Esophagus squamous epithelium (tissue), 5 donors: ENCODE measurements at regions not wholly inside any gene's neighbourhood (a gene's known extent, or its start where the extent isn't known, plus 50 kb on each side); places are given as distances from the start of the nearest gene placed in this dataset.

Experiments
- DNase-seq: peaks from one replicate; lab custom pipeline; 2025; lab: John Stamatoyannopoulos, UW
- H3K27ac ChIP-seq, 4 donors: fragments of 200-600 bp; sonication (generic); one replicate each; pipeline ENCODE4 v1.5.1; 2016 to 2019; ENCODE audit warnings: mild to moderate bottlenecking in 1 of 4
- H3K27me3 ChIP-seq, 4 donors: fragments of 200-600 bp; sonication (generic); 1 replicate in 3 of 4; 2 replicates in 1 of 4; pipeline versions ENCODE4 v1.5.1 to v1.6.0; 2017 to 2021; ENCODE audit warnings: antibody characterized with exemption in 1 of 4
- H3K36me3 ChIP-seq, 3 donors: fragments of 200-600 bp; sonication (generic); one replicate each; pipeline ENCODE4 v1.5.1; 2016 to 2019
- H3K4me1 ChIP-seq, 3 donors: fragments of 200-600 bp; sonication (generic); one replicate each; pipeline ENCODE4 v1.5.1; 2017 to 2019
- H3K4me3 ChIP-seq, 4 donors: fragments of 200-600 bp; sonication (generic); 1 replicate in 3 of 4; 2 replicates in 1 of 4; pipeline ENCODE4 v1.5.1; 2016 to 2019; ENCODE audit warnings: mild to moderate bottlenecking in 2 of 4, moderate library complexity in 1 of 4
- H3K9me3 ChIP-seq, 3 donors: fragments of 200-600 bp; sonication (generic); one replicate each; pipeline ENCODE4 v1.5.1; 2016 to 2019
- POLR2A ChIP-seq, 4 donors: fragments of 450-650 bp; IDR thresholded peaks; one replicate each; pipeline ENCODE4 v1.6.1; 2017; ENCODE audit warnings: antibody characterized with exemption in 4 of 4, mild to moderate bottlenecking in 4 of 4, moderate library complexity in 3 of 4
- WGBS, 2 donors: methylation state at CpG; one replicate each; pipeline ENCODE4 v1.1.5; 2018; 5-methylcytosine and 5-hydroxymethylcytosine counted together
- intact Hi-C: fragments of 100-400 bp; cut with DNase I; formaldehyde crosslinking; loops from one replicate; pipeline ENCODE4 v1.15.0; 2022
- TF ChIP-seq, protein P1 (sequence below), 6 experiments: fragments of 450-650 bp in 4 of 6; fragments of 200-600 bp in 2 of 6; sonication (generic) in 2 of 6; IDR thresholded peaks; one replicate each; pipeline ENCODE4 v1.5.1; 2016 to 2019; ENCODE audit warnings: antibody characterized with exemption in 6 of 6, mild to moderate bottlenecking in 4 of 6, moderate library complexity in 4 of 6
- donor health status: DM: yes; HTN: yes; CAD: no.

- intact Hi-C loops: no loop called here
- Histone ChIP-seq H3K36me3 (peaks cover 0 to 21% (median 0%) of the 10 kb centered on the region in 3 donors), H3K27me3 (no peaks in the 10 kb centered on the region), H3K4me3 (no peak overlapping the region), H3K9me3 (no peaks in the 10 kb centered on the region), H3K27ac (no peak overlapping the region), H3K4me1 (peaks cover 0 to 6% (median 0%) of the 10 kb centered on the region in 3 donors)
- DNase-seq: no peak
- WGBS, 2 donors: 69 to 70% methylated on average over 8 to 9 of the region's 9 CpGs
- TF ChIP-seq POLR2A (IDR thresholded peaks at IDR 0.05): no peak
- TF ChIP-seq, protein P1, sequence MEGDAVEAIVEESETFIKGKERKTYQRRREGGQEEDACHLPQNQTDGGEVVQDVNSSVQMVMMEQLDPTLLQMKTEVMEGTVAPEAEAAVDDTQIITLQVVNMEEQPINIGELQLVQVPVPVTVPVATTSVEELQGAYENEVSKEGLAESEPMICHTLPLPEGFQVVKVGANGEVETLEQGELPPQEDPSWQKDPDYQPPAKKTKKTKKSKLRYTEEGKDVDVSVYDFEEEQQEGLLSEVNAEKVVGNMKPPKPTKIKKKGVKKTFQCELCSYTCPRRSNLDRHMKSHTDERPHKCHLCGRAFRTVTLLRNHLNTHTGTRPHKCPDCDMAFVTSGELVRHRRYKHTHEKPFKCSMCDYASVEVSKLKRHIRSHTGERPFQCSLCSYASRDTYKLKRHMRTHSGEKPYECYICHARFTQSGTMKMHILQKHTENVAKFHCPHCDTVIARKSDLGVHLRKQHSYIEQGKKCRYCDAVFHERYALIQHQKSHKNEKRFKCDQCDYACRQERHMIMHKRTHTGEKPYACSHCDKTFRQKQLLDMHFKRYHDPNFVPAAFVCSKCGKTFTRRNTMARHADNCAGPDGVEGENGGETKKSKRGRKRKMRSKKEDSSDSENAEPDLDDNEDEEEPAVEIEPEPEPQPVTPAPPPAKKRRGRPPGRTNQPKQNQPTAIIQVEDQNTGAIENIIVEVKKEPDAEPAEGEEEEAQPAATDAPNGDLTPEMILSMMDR (IDR thresholded peaks at IDR 0.05): no peak
Measured at GRCh38 chr17:77504652-77505155, 363.9 kb downstream of the SEC14L1 start.

DNA sequence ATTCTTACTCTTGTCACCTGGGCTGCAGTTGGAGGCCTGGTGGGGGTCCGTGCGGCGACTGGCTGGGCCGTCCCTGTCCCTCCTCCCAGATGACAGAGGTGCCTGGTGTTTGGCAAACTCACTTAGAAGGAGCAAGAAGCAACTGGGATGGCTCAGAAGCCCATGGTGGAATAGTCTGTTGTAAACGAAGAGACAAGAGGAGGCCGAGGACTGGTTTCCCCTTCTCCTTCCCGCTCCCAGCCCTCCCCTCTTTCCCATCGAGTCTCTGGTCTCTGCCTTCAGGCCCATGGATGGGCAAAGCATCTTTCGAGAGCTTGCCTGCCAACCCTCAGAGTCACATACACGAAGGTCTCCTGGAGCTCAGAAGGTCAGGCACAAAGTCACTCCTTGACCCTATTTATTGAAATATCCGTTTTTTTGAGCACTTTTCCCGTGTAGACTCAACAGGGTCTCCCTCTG lies 364.4 kb downstream of the SEC14L1 start:
- H3K27me3 ChIP-seq: no peaks in the 10 kb centered on the region
- no peaks in the 10 kb centered on the region for H3K9me3 ChIP-seq
- H3K27ac ChIP-seq: no peak overlapping the region
- no peak for DNase-seq
- WGBS, 2 donors: 89 to 92% methylated on average over 12 of the region's 12 CpGs
- H3K36me3 ChIP-seq: peaks cover 0 to 16% (median 0%) of the 10 kb centered on the region in 3 donors
- H3K4me3 ChIP-seq: no peak overlapping the region
- H3K4me1 ChIP-seq: peaks cover 0 to 6% (median 0%) of the 10 kb centered on the region in 3 donors
- no peak for TF ChIP-seq POLR2A (IDR thresholded peaks at IDR 0.05)
- TF ChIP-seq, protein P1 (IDR thresholded peaks at IDR 0.05): no peak
- intact Hi-C loops: no loop called here

DNA sequence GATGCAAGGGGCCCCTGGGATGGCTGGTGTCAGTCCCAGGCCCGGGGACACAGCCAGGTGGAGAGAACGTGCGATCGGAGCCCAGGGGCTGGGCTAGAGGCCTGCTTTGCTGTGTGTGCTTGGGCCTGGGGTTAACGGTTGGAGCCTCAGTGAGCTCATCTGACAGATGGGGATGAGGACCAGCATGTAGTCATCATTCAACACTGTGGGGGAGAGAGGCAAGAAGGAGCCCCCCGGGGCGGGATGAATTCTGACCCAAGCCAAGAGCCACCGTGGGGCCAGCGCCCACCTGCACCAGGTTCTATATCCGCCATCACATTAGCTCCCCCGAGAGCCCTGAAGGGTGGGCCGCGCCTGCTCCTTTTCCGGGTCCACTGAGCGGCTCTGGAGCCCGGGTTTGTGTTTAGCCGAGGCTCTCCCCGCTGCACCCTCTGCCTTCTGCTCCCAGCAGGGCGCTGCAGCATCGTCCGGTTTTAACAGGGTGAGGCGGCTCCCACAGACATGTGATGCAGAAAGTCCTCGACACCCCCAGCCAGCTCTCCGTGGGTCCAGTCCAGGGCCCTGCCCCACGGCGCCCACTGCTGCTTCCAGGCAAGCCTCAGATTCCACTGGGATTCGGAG lies 365.7 kb downstream of the SEC14L1 start:
- Histone ChIP-seq H3K4me3 (no peak overlapping the region), H3K27ac (no peak overlapping the region), H3K9me3 (no peaks in the 10 kb centered on the region), H3K36me3 (peaks cover 0 to 3% (median 0%) of the 10 kb centered on the region in 3 donors), H3K4me1 (peaks cover 0 to 6% (median 0%) of the 10 kb centered on the region in 3 donors), H3K27me3 (no peaks in the 10 kb centered on the region)
- WGBS, 2 donors: 82 to 89% methylated on average over 7 to 12 of the region's 27 CpGs
- no peak for DNase-seq
- no peak for TF ChIP-seq POLR2A (IDR thresholded peaks at IDR 0.05)
- TF ChIP-seq, protein P1 (IDR thresholded peaks at IDR 0.05): no peak
- intact Hi-C loops: no loop called here

- Histone ChIP-seq H3K9me3 (no peaks in the 10 kb centered on the region), H3K27ac (no peak overlapping the region), H3K36me3 (no peaks in the 10 kb centered on the region), H3K27me3 (no peaks in the 10 kb centered on the region), H3K4me1 (peaks cover 0 to 9% (median 0%) of the 10 kb centered on the region in 3 donors), H3K4me3 (no peak overlapping the region)
- intact Hi-C loops: no loop called here
- TF ChIP-seq, protein P1 (IDR thresholded peaks at IDR 0.05): no peak
- TF ChIP-seq POLR2A (IDR thresholded peaks at IDR 0.05): no peak
- no peak for DNase-seq
- WGBS, 2 donors: 23 to 47% methylated on average over 8 to 10 of the region's 19 CpGs
Measured at GRCh38 chr17:77507111-77507885, 366.5 kb downstream of the SEC14L1 start.
